Dendritic cell treated with granulocyte-macrophage colony-stimulating factor and Interleukin-4, amounts not matched to agents 40 ng/mL and 50 ng/mL, for 4 days (primary cell): ENCODE measurements at regions not wholly inside any gene's neighbourhood (a gene's known extent, or its start where the extent isn't known, plus 50 kb on each side); places are given as distances from the start of the nearest gene placed in this dataset.
A peak's percentile ranks its signal among the peaks of the same experiment; 100 is the strongest.
"Not testable (repeated sequence)": the region's sequence is repeated elsewhere in the genome, so short reads cannot be mapped to it uniquely, and the experiment has no call there.

Source experiments
- H3K27ac Mint-ChIP-seq: one replicate; pipeline ENCODE4 v1.8.0; 2022; ENCODE audit warnings: mild to moderate bottlenecking, mixed read lengths
- H3K27me3 Mint-ChIP-seq: one replicate; pipeline ENCODE4 v1.8.0; 2022; ENCODE audit warnings: mild to moderate bottlenecking, mixed read lengths
- H3K36me3 Mint-ChIP-seq: one replicate; pipeline ENCODE4 v1.8.0; 2022; ENCODE audit warnings: low read depth, mixed read lengths
- H3K4me1 Mint-ChIP-seq: one replicate; pipeline ENCODE4 v1.8.0; 2022; ENCODE audit warnings: low read depth, mixed read lengths
- H3K4me3 Mint-ChIP-seq: one replicate; pipeline ENCODE4 v1.8.0; 2022; ENCODE audit warnings: mild to moderate bottlenecking, moderate library complexity, mixed read lengths
- H3K9me3 Mint-ChIP-seq: one replicate; pipeline ENCODE4 v1.8.0; 2022; ENCODE audit warnings: mixed read lengths
- intact Hi-C: fragments of 100-400 bp; cut with micrococcal nuclease; formaldehyde crosslinking; loops from one replicate; pipeline ENCODE4 v1.15.0; 2022

- H3K36me3 Mint-ChIP-seq: no peaks in the 10 kb centered on the region
- intact Hi-C loops: no loop called here
- no peaks in the 10 kb centered on the region for H3K27me3 Mint-ChIP-seq
- no peak overlapping the region for H3K27ac Mint-ChIP-seq
- peaks cover 5% of the 10 kb centered on the region for H3K4me1 Mint-ChIP-seq
- H3K9me3 Mint-ChIP-seq: peaks cover 17% of the 10 kb centered on the region
- no peak overlapping the region for H3K4me3 Mint-ChIP-seq
Measured at GRCh38 chr16:58912571-58912970, 178.5 kb upstream of the GOT2 start.

GRCh38 chr16:58906981-58907715, 173.0 kb upstream of the GOT2 start:
- Mint-ChIP-seq H3K27ac (no peak overlapping the region), H3K4me1 (peaks cover 22% of the 10 kb centered on the region), H3K4me3 (no peak overlapping the region), H3K9me3 (no peaks in the 10 kb centered on the region), H3K27me3 (no peaks in the 10 kb centered on the region), H3K36me3 (no peaks in the 10 kb centered on the region)
- intact Hi-C loops: no loop called here

GRCh38 chr16:58904291-58904690, 170.2 kb upstream of the GOT2 start:
- no peak overlapping the region for H3K4me3 Mint-ChIP-seq
- no peaks in the 10 kb centered on the region for H3K27me3 Mint-ChIP-seq
- H3K4me1 Mint-ChIP-seq: peaks cover 22% of the 10 kb centered on the region
- H3K9me3 Mint-ChIP-seq: no peaks in the 10 kb centered on the region
- H3K27ac Mint-ChIP-seq: no peak overlapping the region
- no peaks in the 10 kb centered on the region for H3K36me3 Mint-ChIP-seq
- intact Hi-C loops: no loop called here

GRCh38 chr16:58889516-58889915, 155.4 kb upstream of the GOT2 start:
- H3K4me3 Mint-ChIP-seq: no peak overlapping the region
- H3K4me1 Mint-ChIP-seq: no peaks in the 10 kb centered on the region
- H3K27me3 Mint-ChIP-seq: no peaks in the 10 kb centered on the region
- peaks cover 10% of the 10 kb centered on the region for H3K9me3 Mint-ChIP-seq
- no peaks in the 10 kb centered on the region for H3K36me3 Mint-ChIP-seq
- H3K27ac Mint-ChIP-seq: no peak overlapping the region
- intact Hi-C loops: no loop called here

GRCh38 chr16:58885528-58886170, 151.5 kb upstream of the GOT2 start:
- H3K27ac Mint-ChIP-seq: no peak overlapping the region
- no peaks in the 10 kb centered on the region for H3K27me3 Mint-ChIP-seq
- peaks cover 19% of the 10 kb centered on the region for H3K4me1 Mint-ChIP-seq
- intact Hi-C loops: no loop called here
- H3K4me3 Mint-ChIP-seq: no peak overlapping the region
- H3K9me3 Mint-ChIP-seq: no peaks in the 10 kb centered on the region
- H3K36me3 Mint-ChIP-seq: no peaks in the 10 kb centered on the region

- intact Hi-C loops: no loop called here
- Mint-ChIP-seq H3K4me3 (no peak overlapping the region), H3K4me1 (peaks cover 19% of the 10 kb centered on the region), H3K36me3 (peaks cover 11% of the 10 kb centered on the region), H3K9me3 (peaks cover 11% of the 10 kb centered on the region), H3K27ac (no peak overlapping the region), H3K27me3 (no peaks in the 10 kb centered on the region)
Measured at GRCh38 chr16:58884141-58884540, 150.0 kb upstream of the GOT2 start.

- no peak overlapping the region for H3K4me3 Mint-ChIP-seq
- H3K27ac Mint-ChIP-seq: no peak overlapping the region
- no peaks in the 10 kb centered on the region for H3K27me3 Mint-ChIP-seq
- intact Hi-C loops: no loop called here
- peaks cover 16% of the 10 kb centered on the region for H3K36me3 Mint-ChIP-seq
- H3K9me3 Mint-ChIP-seq: peaks cover 21% of the 10 kb centered on the region
- H3K4me1 Mint-ChIP-seq: peaks cover 19% of the 10 kb centered on the region
Measured at GRCh38 chr16:58883131-58883530, 149.0 kb upstream of the GOT2 start.

- H3K27me3 Mint-ChIP-seq: no peaks in the 10 kb centered on the region
- peaks cover 19% of the 10 kb centered on the region for H3K4me1 Mint-ChIP-seq
- H3K36me3 Mint-ChIP-seq: peaks cover 16% of the 10 kb centered on the region
- peaks cover 30% of the 10 kb centered on the region for H3K9me3 Mint-ChIP-seq
- H3K4me3 Mint-ChIP-seq: peak overlapping the region; percentile 40
- intact Hi-C loops: no loop called here
- peak overlapping the region; percentile 79 for H3K27ac Mint-ChIP-seq
Measured at GRCh38 chr16:58882292-58882691, 148.2 kb upstream of the GOT2 start.

- H3K36me3 Mint-ChIP-seq: peaks cover 16% of the 10 kb centered on the region
- H3K27me3 Mint-ChIP-seq, intact Hi-C loops, H3K27ac Mint-ChIP-seq, H3K4me3 Mint-ChIP-seq: not testable (repeated sequence)
- peaks cover 49% of the 10 kb centered on the region for H3K9me3 Mint-ChIP-seq
- H3K4me1 Mint-ChIP-seq: peaks cover 14% of the 10 kb centered on the region
Measured at GRCh38 chr16:58878641-58879040, 144.5 kb upstream of the GOT2 start.

GRCh38 chr16:58866935-58867334, 132.8 kb upstream of the GOT2 start:
- no peaks in the 10 kb centered on the region for H3K4me1 Mint-ChIP-seq
- no peak overlapping the region for H3K4me3 Mint-ChIP-seq
- no peaks in the 10 kb centered on the region for H3K36me3 Mint-ChIP-seq
- no peak overlapping the region for H3K27ac Mint-ChIP-seq
- intact Hi-C loops: no loop called here
- no peaks in the 10 kb centered on the region for H3K27me3 Mint-ChIP-seq
- no peaks in the 10 kb centered on the region for H3K9me3 Mint-ChIP-seq

GRCh38 chr16:58863761-58864160, 129.6 kb upstream of the GOT2 start:
- Mint-ChIP-seq H3K9me3 (no peaks in the 10 kb centered on the region), H3K27me3 (no peaks in the 10 kb centered on the region), H3K4me3 (no peak overlapping the region), H3K36me3 (no peaks in the 10 kb centered on the region), H3K27ac (no peak overlapping the region), H3K4me1 (peaks cover 14% of the 10 kb centered on the region)
- intact Hi-C loops: no loop called here

GRCh38 chr16:58863042-58863441, 128.9 kb upstream of the GOT2 start:
- Mint-ChIP-seq H3K27ac (no peak overlapping the region), H3K4me3 (no peak overlapping the region), H3K4me1 (peaks cover 14% of the 10 kb centered on the region), H3K27me3 (no peaks in the 10 kb centered on the region), H3K36me3 (no peaks in the 10 kb centered on the region), H3K9me3 (no peaks in the 10 kb centered on the region)
- intact Hi-C loops: no loop called here

GRCh38 chr16:58862334-58863021, 128.4 kb upstream of the GOT2 start:
- Mint-ChIP-seq H3K9me3 (no peaks in the 10 kb centered on the region), H3K4me3 (no peak overlapping the region), H3K4me1 (peaks cover 14% of the 10 kb centered on the region), H3K27ac (no peak overlapping the region), H3K27me3 (no peaks in the 10 kb centered on the region), H3K36me3 (no peaks in the 10 kb centered on the region)
- intact Hi-C loops: no loop called here

- H3K9me3 Mint-ChIP-seq: no peaks in the 10 kb centered on the region
- H3K36me3 Mint-ChIP-seq: no peaks in the 10 kb centered on the region
- H3K27me3 Mint-ChIP-seq: no peaks in the 10 kb centered on the region
- intact Hi-C loops: no loop called here
- no peak overlapping the region for H3K27ac Mint-ChIP-seq
- peaks cover 20% of the 10 kb centered on the region for H3K4me1 Mint-ChIP-seq
- no peak overlapping the region for H3K4me3 Mint-ChIP-seq
Measured at GRCh38 chr16:58859958-58860669, 126.0 kb upstream of the GOT2 start.
